ENCODE measurements at regions not wholly inside any gene's neighbourhood (a gene's known extent, or its start where the extent isn't known, plus 50 kb on each side); places are given as distances from the start of the nearest gene placed in this dataset.
"Not testable (repeated sequence)": the region's sequence is repeated elsewhere in the genome, so short reads cannot be mapped to it uniquely, and the experiment has no call there.

DNA sequence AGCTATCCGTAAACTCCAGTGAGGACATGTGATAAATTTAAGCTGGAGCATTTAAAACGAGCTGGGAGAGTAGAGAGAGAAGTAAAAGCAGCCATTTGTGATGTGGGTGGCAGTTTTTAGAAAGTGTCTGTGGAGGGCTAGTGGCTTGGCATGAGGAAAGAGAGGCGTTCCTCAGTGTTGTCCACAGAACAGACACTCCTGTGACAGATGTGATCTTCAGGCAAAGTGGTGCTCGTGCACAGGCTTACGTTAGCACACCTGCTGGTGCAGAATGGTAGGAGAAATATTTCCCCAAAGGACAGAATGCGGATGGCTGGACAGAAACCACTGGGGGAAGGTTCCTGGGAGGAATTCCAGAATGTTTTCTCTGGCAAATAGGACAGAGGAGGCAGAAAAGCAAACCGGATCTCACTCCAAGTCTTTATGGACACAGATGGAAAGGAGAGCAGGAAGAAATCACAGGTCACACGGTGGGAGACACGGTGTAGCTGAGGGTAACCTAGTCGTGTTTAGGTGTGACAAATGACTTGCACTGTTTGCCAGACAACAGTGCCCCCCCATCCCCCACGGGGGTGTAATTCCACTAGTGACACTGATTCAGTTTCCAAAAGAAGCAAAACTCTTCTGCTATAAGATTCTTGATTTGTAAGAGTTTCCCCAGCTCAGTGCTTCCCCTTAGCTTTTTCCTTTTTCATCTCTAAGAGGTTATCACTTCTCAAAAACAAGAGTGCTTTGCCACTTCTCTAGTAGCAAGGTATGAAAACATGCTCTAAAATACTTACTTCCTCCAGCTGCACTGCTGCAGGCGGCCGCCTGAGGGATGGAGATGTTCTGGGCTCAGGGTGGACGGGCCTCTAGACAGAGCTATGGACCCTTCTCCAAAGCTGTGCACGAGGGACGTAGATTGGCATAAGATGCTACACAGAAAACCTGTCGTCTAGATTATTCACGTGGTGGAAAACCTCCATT lies 293.2 kb downstream of the QKI start:
- no peak for DNase-seq

DNA sequence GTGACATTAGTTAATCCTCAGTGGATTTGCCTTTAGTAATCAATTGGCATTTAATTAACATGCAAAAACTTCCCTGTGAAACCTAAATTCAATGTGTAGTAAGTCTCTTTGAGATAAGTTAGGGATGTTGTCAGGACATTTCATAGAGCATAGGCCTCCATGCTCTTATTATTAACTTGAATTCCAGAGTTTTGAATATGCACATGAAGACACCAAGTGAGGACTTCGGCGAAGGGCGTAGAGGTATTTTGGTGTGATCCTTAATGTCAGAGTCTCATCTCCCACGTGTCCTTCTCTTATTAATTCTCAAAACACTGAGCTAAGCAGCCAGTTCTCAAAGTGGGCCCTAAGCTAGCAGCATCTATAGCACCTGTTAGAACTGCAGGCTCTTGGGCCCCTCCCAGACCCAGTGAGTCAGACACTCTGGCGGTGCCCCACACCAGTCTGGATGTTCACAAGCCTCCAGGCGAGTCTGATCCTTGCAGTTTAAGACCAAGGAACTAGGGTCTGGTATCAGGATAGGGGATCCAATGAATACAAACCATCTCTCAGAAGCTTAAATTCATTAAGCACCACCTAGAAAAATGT lies 292.1 kb downstream of the QKI start:
- DNase-seq: no peak

DNA sequence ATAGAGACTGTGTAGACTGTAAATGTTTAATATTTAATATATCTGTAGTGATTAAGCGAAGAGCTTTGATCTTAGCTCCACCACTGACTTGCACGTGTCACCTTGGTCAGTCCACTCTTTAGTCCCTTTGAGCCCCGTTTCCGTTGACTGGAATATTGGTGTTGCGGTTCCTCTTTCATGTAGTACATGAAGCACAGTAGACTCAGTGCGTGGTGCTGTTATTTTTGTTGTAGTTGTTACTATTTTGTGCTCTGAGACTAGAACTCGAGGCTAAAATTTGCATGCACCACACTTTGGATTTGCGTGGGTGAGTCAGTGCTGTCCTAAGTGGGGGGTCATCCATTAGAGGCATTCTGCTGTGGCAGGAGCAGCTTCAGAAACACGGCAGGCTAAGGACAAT lies 291.4 kb downstream of the QKI start:
- DNase-seq: no peak

DNA sequence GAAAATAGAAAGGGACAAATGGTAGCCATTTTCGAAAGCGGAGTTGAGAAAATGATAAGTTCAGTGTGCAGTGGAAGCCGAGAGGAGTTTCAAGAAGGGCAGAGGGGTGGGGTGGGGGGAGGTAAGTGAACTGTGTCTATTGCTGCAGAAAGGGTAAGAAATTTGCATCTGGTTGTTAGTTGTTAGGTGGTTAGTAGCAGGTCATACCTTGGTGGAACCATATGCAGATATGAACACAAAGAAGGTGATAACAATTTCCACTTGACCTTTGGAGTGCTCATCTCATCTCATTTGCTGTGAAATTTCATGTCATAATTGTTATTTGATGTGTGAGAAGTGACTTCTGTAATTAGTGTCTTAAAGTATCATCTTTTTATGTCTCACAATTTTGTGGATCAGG lies 288.2 kb downstream of the QKI start:
- DNase-seq: no peak

DNA sequence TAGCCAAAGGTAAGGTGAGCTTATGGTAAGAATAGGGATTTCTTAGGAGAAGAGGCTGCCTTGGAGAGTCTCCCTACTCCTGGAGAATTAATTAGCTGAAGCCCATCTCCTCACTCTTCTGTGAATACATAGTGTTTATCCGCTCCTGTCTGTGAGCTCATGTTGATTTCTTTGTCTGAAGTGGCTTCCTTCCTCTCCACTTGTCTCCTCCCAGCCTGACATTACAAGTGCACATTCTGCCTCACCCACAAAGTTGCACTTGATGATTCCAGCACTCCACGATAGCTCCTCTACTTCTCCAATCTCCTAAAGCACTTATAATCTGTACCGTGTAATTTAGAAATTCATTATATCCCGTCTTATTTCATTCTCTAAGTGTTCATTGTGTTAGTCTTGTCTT lies 287.2 kb downstream of the QKI start:
- DNase-seq: no peak

DNA sequence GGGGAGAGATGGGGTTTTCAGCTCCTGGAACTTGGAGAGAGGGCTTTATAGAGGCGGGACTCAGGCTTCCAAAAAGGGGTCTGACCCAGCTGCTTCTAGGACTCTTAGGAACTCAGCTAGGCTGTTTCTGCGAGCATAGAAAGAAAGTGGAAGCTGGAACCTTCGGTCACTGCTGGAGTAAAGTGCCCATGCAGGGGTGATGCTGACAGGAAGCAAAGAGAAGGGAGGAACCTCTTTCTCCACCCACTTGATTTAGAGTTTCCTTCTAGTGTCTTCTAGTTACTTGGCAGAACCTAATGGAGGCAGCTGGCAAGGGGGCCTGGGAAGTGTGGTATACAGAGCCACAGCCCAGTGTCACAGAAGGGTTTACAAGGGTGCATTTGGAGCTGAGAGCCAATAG lies 283.6 kb downstream of the QKI start:
- DNase-seq: no peak

GRCh38 chr6:163696311-163696710 lies 281.8 kb downstream of the QKI start:
- not testable (repeated sequence) for DNase-seq

- no peak for DNase-seq
These were observed 280.9 kb downstream of the QKI start for GRCh38 chr6:163695414-163695864.

GRCh38 chr6:163694988-163695398 lies 280.5 kb downstream of the QKI start:
- no peak for DNase-seq

GRCh38 chr6:163694072-163694471 lies 279.6 kb downstream of the QKI start:
- no peak for DNase-seq

- no peak for DNase-seq
These were observed 276.5 kb downstream of the QKI start for GRCh38 chr6:163691049-163691448.

GRCh38 chr6:163688739-163689362 lies 274.3 kb downstream of the QKI start:
- DNase-seq: no peak

DNA sequence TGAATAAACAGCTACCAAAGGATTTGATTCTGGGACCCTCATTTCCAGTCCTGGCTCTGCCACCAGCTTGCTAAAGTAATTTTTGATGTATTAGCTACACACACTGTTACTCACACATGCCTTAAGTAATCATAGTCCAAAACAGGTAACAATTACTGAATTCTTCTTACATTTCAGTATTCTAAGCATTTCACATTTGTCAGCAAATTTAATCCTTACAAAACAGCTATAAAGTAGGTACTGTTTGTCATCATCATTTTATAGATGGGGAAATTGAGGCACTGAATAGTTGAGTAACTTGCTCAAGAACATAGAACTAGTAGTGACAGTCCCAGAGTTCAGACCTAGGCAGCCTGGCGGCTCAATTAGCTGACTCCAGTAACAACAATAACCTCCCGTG lies 272.6 kb downstream of the QKI start:
- DNase-seq: no peak

DNA sequence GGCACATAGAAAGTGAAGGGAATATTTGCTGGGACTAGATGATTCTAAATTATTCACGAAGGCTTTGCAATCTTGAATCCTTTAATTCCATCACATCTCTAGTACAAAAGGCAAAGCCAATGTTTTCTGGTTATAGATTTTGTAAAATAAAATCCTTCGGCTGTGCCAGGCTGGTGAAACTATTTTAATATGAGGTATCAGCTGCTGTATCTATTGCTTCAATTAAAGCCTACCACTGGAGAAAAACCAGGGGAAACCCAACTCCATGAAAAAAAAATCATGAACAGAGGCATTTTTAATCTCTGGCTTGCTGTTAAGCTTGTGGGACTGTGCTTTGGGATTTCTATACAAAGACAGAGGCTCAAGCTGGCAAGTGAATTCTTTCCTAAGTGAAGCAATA lies 271.8 kb downstream of the QKI start:
- no peak for DNase-seq

GRCh38 chr6:163683105-163683622 lies 268.6 kb downstream of the QKI start:
- DNase-seq: no peak

GRCh38 chr6:163679753-163680152 lies 265.2 kb downstream of the QKI start:
- DNase-seq: no peak

DNA sequence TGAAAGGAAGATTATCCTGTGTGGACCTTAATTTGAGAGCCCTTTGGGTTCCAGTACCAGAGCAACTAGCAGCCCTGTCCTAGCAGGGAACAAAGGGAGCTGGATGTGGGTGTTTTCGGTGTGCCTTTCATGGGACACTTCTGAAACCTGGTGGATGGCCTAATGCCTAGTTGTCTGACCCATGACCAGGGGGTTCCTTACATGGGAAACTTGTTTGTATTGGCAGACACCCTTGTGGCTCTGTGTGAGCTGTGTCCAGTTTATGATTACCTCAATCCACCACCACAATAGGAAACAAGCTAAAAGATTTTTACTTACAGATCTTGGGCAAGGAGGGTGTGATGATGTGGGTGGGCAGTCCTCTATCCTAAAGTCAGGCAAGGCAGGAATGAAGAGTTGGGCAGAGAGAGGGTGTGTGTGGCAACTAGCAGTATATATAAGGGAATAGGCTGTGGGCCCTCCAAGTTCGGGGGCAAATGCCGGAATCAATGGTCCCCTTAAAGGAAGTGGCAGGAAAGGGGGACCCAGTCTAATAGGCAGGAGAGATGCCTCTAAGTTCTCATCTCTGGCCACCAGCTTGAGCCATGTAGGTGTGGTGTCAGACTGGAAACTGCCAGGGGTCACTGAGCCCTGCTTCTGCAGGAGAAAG lies 264.6 kb downstream of the QKI start:
- no peak for DNase-seq

- no peak for DNase-seq
These were observed 261.1 kb downstream of the QKI start for GRCh38 chr6:163675611-163676010.

- no peak for DNase-seq
These were observed 258.2 kb downstream of the QKI start for GRCh38 chr6:163672710-163673109.

GRCh38 chr6:163671791-163672190 lies 257.3 kb downstream of the QKI start:
- DNase-seq: no peak

GRCh38 chr6:163671355-163671754 lies 256.8 kb downstream of the QKI start:
- DNase-seq: no peak

DNA sequence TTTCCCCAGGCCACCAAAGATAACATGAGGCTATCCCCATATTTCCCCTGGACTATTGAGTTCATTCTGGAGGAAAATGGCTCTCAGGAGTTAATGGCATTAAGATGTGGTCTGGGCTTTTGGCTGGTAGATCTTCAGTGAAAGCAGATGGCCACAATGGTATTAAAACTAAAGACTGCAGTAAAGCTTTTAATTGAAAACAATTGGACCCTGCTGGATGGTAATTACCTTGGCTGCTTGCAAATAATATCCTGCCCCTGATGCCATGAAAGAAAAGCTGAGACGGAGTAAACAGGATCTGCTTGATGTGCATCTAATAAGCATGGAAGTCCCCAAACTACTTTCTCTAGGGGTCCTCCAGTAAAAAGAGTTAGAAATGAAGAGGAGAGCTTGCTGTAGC lies 255.8 kb downstream of the QKI start:
- DNase-seq: no peak

DNA sequence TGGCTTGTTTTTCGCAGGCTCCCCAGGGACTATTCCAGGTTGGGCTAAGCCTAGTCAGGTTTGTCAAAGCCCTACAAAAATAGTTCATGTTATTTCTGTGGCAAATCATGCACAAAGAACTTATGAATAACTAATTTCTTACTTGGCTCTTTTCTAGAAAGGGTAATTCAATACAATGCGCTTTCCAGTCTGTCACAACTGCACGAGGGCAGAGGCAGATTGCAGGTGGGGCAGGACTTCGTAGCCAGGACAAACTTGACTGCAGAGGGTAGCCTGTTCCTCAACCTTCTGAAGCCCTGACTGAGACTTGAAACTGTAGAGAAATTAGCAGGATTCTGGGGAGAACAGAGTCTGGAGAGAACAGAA lies 253.5 kb downstream of the QKI start:
- DNase-seq: no peak

Measured in activated naive CD4-positive, alpha-beta T cell treated with Interleukin-2 at 50 U/mL for 16 hours (primary cell).